ENCODE measurements at regions not wholly inside any gene's neighbourhood (a gene's known extent, or its start where the extent isn't known, plus 50 kb on each side); places are given as distances from the start of the nearest gene placed in this dataset.
"Not testable (repeated sequence)": the region's sequence is repeated elsewhere in the genome, so short reads cannot be mapped to it uniquely, and the experiment has no call there.

DNA sequence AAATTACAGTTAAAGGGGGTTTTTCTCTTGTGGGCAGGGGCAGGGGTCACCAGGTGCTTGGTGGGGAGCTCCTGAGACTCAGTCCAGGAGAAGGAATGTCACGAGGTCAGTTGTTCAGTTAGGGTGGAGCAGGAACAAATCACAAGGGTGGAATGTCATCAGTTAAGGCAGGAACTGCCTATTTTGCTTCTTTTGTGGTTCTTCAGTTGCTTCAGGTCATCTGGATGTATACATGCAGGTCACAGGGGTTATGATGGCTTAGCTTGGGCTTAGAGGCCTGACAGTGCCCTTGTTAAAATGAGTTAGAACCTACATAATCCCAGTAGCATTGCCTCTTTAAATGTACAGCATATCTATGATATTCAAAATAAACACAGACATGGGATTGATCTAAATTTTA lies 120.2 kb upstream of the CHD2 start:
- H3K36me3 Mint-ChIP-seq = peaks cover 17% of the 10 kb centered on the region
- H3K9me3 Mint-ChIP-seq = peaks cover 11% of the 10 kb centered on the region
- H3K27me3 Mint-ChIP-seq (ENCODE audit: low read depth) = no peaks in the 10 kb centered on the region
- DNase-seq (ENCODE audit: low spot score in 2 of 2, unreplicated experiment in 2 of 2) = no peak
- no peak overlapping the region for H3K27ac Mint-ChIP-seq
- no peak overlapping the region for H3K4me3 Mint-ChIP-seq
- H3K4me1 Mint-ChIP-seq = no peaks in the 10 kb centered on the region
- TF ChIP-seq, protein P1, sequence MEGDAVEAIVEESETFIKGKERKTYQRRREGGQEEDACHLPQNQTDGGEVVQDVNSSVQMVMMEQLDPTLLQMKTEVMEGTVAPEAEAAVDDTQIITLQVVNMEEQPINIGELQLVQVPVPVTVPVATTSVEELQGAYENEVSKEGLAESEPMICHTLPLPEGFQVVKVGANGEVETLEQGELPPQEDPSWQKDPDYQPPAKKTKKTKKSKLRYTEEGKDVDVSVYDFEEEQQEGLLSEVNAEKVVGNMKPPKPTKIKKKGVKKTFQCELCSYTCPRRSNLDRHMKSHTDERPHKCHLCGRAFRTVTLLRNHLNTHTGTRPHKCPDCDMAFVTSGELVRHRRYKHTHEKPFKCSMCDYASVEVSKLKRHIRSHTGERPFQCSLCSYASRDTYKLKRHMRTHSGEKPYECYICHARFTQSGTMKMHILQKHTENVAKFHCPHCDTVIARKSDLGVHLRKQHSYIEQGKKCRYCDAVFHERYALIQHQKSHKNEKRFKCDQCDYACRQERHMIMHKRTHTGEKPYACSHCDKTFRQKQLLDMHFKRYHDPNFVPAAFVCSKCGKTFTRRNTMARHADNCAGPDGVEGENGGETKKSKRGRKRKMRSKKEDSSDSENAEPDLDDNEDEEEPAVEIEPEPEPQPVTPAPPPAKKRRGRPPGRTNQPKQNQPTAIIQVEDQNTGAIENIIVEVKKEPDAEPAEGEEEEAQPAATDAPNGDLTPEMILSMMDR (IDR thresholded peaks at IDR 0.05; ENCODE audit: unreplicated experiment) = no peak

DNA sequence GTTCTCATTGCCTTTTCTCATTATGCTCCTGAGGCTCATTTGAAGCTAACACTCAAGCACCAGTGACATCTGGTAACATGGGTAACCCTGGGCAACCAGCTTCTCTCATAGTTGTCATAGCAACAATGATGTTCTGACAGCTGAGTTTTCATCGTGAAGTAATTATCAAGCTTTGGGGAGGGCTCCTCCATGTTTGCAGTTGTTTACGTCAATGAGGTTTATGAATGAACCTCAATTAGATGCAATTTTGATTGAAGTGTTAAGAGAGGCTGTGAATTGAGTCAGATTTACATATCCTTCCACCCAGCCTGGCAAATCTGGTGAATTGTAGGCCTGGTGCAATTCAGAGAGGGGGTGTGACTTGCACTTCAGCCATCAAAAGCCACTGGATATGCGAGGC lies 119.3 kb upstream of the CHD2 start:
- DNase-seq (ENCODE audit: low spot score in 2 of 2, unreplicated experiment in 2 of 2) = no peak
- no peaks in the 10 kb centered on the region for H3K27me3 Mint-ChIP-seq (ENCODE audit: low read depth)
- H3K4me1 Mint-ChIP-seq = no peaks in the 10 kb centered on the region
- H3K36me3 Mint-ChIP-seq = peaks cover 20% of the 10 kb centered on the region
- peaks cover 11% of the 10 kb centered on the region for H3K9me3 Mint-ChIP-seq
- TF ChIP-seq, protein P1 (IDR thresholded peaks at IDR 0.05; ENCODE audit: unreplicated experiment) = no peak
- no peak overlapping the region for H3K27ac Mint-ChIP-seq
- no peak overlapping the region for H3K4me3 Mint-ChIP-seq

DNA sequence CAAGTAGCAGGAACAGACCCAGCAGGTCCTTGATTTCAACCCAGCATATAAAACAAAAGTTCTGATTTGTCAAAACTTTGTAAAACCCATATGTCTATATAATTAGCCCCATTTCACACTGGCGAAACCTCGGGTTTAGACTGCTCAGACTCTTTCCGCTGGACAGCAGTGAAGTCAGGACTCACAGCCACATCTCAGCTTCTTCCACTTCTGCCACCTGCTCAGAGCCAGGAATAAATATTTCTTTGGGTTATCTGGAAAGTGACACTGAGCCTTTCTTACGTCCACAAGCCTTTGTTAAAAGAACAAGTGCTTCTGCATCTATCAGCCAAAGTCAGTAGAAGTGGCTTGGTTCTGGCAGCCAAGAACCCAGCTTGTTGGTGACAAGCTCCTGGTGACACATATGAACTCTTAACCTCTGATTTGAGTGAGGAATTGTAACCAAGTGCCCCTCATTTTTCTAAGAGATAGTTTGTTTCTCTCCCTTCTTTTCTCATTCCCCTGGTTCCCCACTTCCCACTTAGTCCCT lies 118.1 kb upstream of the CHD2 start:
- TF ChIP-seq, protein P1 (IDR thresholded peaks at IDR 0.05; ENCODE audit: unreplicated experiment) = no peak
- Mint-ChIP-seq H3K36me3 (peaks cover 24% of the 10 kb centered on the region), H3K4me3 (no peak overlapping the region), H3K4me1 (no peaks in the 10 kb centered on the region), H3K9me3 (peaks cover 11% of the 10 kb centered on the region), H3K27me3 (ENCODE audit: low read depth) (no peaks in the 10 kb centered on the region), H3K27ac (no peak overlapping the region)
- no peak for DNase-seq (ENCODE audit: low spot score in 2 of 2, unreplicated experiment in 2 of 2)

DNA sequence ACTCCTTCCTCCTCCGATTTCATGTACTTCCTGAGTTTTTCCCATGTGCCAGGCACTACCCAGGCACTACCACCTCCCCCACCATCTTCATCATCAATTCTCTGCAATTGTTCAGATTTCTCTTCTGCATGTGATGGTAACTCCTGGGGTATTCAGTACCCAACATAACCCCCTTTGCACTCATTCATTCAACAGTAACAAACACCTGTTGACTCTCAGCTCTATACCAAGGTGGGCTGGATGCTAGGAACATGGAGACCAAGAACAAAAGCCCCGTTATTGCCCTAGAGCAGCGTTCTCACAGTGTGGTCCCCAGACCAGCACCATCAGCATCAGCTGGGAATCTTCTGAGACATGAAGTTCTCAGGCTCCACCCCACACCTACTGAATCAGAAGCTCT lies 113.0 kb upstream of the CHD2 start:
- Mint-ChIP-seq H3K36me3 (peaks cover 21% of the 10 kb centered on the region), H3K4me3 (no peak overlapping the region), H3K27me3 (ENCODE audit: low read depth) (no peaks in the 10 kb centered on the region), H3K9me3 (no peaks in the 10 kb centered on the region), H3K27ac (no peak overlapping the region), H3K4me1 (no peaks in the 10 kb centered on the region)
- no peak for DNase-seq (ENCODE audit: low spot score in 2 of 2, unreplicated experiment in 2 of 2)
- TF ChIP-seq, protein P1 (IDR thresholded peaks at IDR 0.05; ENCODE audit: unreplicated experiment) = no peak

DNA sequence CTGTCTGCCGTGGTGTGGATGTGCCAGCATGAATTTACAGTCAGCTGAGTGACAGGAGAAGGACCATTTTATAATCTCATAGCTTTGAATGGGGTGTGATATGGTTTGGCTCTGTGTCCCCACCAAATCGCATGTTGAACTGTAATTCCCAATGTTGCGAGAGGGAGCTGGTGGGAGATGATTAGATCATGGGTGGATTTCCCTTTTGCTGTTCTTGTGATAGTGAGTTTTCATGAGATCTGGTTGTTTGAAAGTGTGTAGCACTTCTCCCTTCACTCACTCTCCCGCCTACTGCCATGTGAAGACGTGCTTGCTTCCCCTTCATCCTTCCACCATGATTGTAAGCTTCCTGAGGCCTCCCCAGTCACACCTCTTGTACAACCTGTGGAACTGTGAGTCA lies 111.9 kb upstream of the CHD2 start:
- Mint-ChIP-seq H3K9me3 (no peaks in the 10 kb centered on the region), H3K4me1 (no peaks in the 10 kb centered on the region), H3K27ac (no peak overlapping the region), H3K4me3 (no peak overlapping the region), H3K36me3 (peaks cover 20% of the 10 kb centered on the region), H3K27me3 (ENCODE audit: low read depth) (no peaks in the 10 kb centered on the region)
- TF ChIP-seq, protein P1 (IDR thresholded peaks at IDR 0.05; ENCODE audit: unreplicated experiment) = no peak
- no peak for DNase-seq (ENCODE audit: low spot score in 2 of 2, unreplicated experiment in 2 of 2)

DNA sequence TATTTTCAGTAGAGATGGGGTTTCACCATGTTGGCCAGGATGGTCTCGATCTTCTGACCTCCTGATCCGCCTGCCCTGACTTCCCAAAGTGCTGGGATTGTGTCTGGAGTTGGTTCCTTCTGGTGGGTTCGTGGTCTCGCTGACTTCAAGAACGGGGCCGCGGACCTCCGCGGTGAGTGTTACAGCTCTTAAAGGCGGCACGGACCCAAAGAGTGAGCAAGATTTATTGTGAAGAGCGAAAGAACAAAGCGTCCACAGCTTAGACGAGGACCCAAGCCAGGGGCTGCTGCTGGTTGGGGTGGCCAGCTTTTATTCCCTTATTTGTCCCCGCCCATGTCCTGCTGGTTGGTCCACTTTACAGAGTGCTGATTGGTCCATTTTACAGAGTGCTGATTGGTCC lies 111.3 kb upstream of the CHD2 start:
- H3K27ac Mint-ChIP-seq; H3K9me3 Mint-ChIP-seq; H3K27me3 Mint-ChIP-seq (ENCODE audit: low read depth); H3K4me1 Mint-ChIP-seq; DNase-seq (ENCODE audit: low spot score in 2 of 2, unreplicated experiment in 2 of 2); H3K4me3 Mint-ChIP-seq: not testable (repeated sequence)
- peaks cover 17% of the 10 kb centered on the region for H3K36me3 Mint-ChIP-seq

Data from mesothelial cell of epicardium (in vitro differentiated cells).